H9 (cell line): ENCODE measurements at regions not wholly inside any gene's neighbourhood (a gene's known extent, or its start where the extent isn't known, plus 50 kb on each side); places are given as distances from the start of the nearest gene placed in this dataset.

Experiments
- DNase-seq: peaks from one replicate; pipeline ENCODE4 v3.0.0-alpha.2; 2017
- H2AFZ ChIP-seq: one replicate; pipeline ENCODE4 v1.6.1; 2013; ENCODE audit warnings: mild to moderate bottlenecking, low read length, control low read depth, moderate library complexity
- H2AK5ac ChIP-seq: 2 replicates; pipeline ENCODE4 v1.6.1; 2013; ENCODE audit warnings: low read length, control low read depth, mixed read lengths; ENCODE audit not compliant: insufficient read length
- H2BK120ac ChIP-seq: one replicate; pipeline ENCODE4 v1.6.1; 2013; ENCODE audit warnings: low read depth, mild to moderate bottlenecking, low read length, control low read depth, inconsistent platforms; ENCODE audit not compliant: poor library complexity, severe bottlenecking
- H2BK12ac ChIP-seq: 2 replicates; pipeline ENCODE4 v1.6.1; 2013; ENCODE audit warnings: low read length, control low read depth, mixed read lengths, low read depth; ENCODE audit not compliant: insufficient read length
- H2BK15ac ChIP-seq: 2 replicates; pipeline ENCODE4 v1.6.1; 2013; ENCODE audit warnings: low read depth, low read length, control low read depth
- H2BK20ac ChIP-seq: one replicate; pipeline ENCODE4 v1.6.1; 2013; ENCODE audit warnings: low read depth, mild to moderate bottlenecking, low read length, control low read depth, inconsistent platforms; ENCODE audit not compliant: poor library complexity, severe bottlenecking
- H2BK5ac ChIP-seq: 2 replicates; pipeline ENCODE4 v1.6.1; 2013; ENCODE audit warnings: low read length, control low read depth, mixed read lengths; ENCODE audit not compliant: insufficient read length
- H3K14ac ChIP-seq: 2 replicates; pipeline ENCODE4 v1.6.1; 2013; ENCODE audit warnings: low read length, control low read depth; ENCODE audit not compliant: insufficient read depth
- H3K18ac ChIP-seq: 2 replicates; pipeline ENCODE4 v1.6.1; 2013; ENCODE audit warnings: low read depth, mild to moderate bottlenecking, mixed read lengths, low read length, control low read depth; ENCODE audit not compliant: insufficient read length
- H3K23ac ChIP-seq: 2 replicates; pipeline ENCODE4 v1.6.1; 2013; ENCODE audit warnings: low read length, control low read depth, mixed read lengths, low read depth; ENCODE audit not compliant: insufficient read length
- H3K23me2 ChIP-seq: 2 replicates; pipeline ENCODE4 v1.6.1; 2013; ENCODE audit warnings: low read depth, mild to moderate bottlenecking, mixed read lengths, low read length, control low read depth; ENCODE audit not compliant: insufficient read length, poor library complexity, severe bottlenecking
- H3K27ac ChIP-seq: 2 replicates; pipeline ENCODE4 v1.5.1; 2013; ENCODE audit warnings: low read length, control low read depth, mixed read lengths, low read depth; ENCODE audit not compliant: insufficient read length
- H3K27me3 ChIP-seq: 2 replicates; pipeline ENCODE4 v1.6.1; 2013; ENCODE audit warnings: low read length, control low read depth, inconsistent platforms; ENCODE audit not compliant: insufficient read depth
- H3K4ac ChIP-seq: 2 replicates; pipeline ENCODE4 v1.6.1; 2013; ENCODE audit warnings: low read depth, mild to moderate bottlenecking, control low read depth, inconsistent platforms, low read length, moderate library complexity
- H3K4me1 ChIP-seq: 2 replicates; pipeline ENCODE4 v1.6.1; 2013; ENCODE audit warnings: low read length, control low read depth, inconsistent platforms; ENCODE audit not compliant: insufficient read depth
- H3K4me2 ChIP-seq: 2 replicates; pipeline ENCODE4 v1.6.1; 2013; ENCODE audit warnings: low read length, control low read depth, mixed read lengths; ENCODE audit not compliant: insufficient read length, insufficient read depth
- H3K56ac ChIP-seq: 2 replicates; pipeline ENCODE4 v1.6.1; 2013; ENCODE audit warnings: low read depth, mild to moderate bottlenecking, mixed read lengths, low read length, control low read depth; ENCODE audit not compliant: insufficient read length
- H3K79me1 ChIP-seq: 2 replicates; pipeline ENCODE4 v1.6.1; 2013; ENCODE audit warnings: low read depth, mild to moderate bottlenecking, moderate library complexity, low read length, control low read depth, inconsistent platforms; ENCODE audit not compliant: insufficient read depth, poor library complexity, severe bottlenecking
- H3K79me2 ChIP-seq: 2 replicates; pipeline ENCODE4 v1.6.1; 2013; ENCODE audit warnings: low read length, control low read depth, inconsistent platforms; ENCODE audit not compliant: insufficient read depth
- H3K9ac ChIP-seq: 2 replicates; pipeline ENCODE4 v1.6.1; 2013; ENCODE audit warnings: low read length, control low read depth, mixed read lengths; ENCODE audit not compliant: insufficient read length; ENCODE audit errors: extremely low read depth
- H3K9me3 ChIP-seq: one replicate; pipeline ENCODE4 v1.6.1; 2013; ENCODE audit warnings: low read depth, low read length, inconsistent platforms; ENCODE audit not compliant: control insufficient read depth
- H3T11ph ChIP-seq: one replicate; pipeline ENCODE4 v1.6.1; 2013; ENCODE audit warnings: mild to moderate bottlenecking, low read length, control low read depth, inconsistent platforms
- H4K20me1 ChIP-seq: one replicate; pipeline ENCODE4 v1.6.1; 2013; ENCODE audit not compliant: control insufficient read depth, insufficient read length, insufficient read depth
- H4K5ac ChIP-seq: 2 replicates; pipeline ENCODE4 v1.6.1; 2013; ENCODE audit warnings: low read depth, mild to moderate bottlenecking, mixed read lengths, low read length, control low read depth; ENCODE audit not compliant: insufficient read length
- H4K8ac ChIP-seq: replicated peaks from 2 replicates; pipeline ENCODE4 v1.6.1; 2013; ENCODE audit warnings: low read length, control low read depth, mixed read lengths, low read depth; ENCODE audit not compliant: insufficient read length
- H4K91ac ChIP-seq: 2 replicates; pipeline ENCODE4 v1.6.1; 2013; ENCODE audit warnings: low read depth, mild to moderate bottlenecking, moderate library complexity, mixed read lengths, low read length, control low read depth; ENCODE audit not compliant: insufficient read length
- H3K27ac Mint-ChIP-seq, 3 experiments: 2 replicates in 2 of 3; 3 replicates in 1 of 3; pipeline ENCODE4 v1.8.0; 2020 to 2021; ENCODE audit warnings: mixed read lengths in 3 of 3, mild to moderate bottlenecking in 1 of 3, moderate library complexity in 1 of 3
- H3K27me3 Mint-ChIP-seq: 2 replicates; pipeline ENCODE4 v1.8.0; 2021; ENCODE audit warnings: low read depth, mild to moderate bottlenecking, moderate library complexity, mixed read lengths
- H3K36me3 Mint-ChIP-seq, 3 experiments: 2 replicates in 2 of 3; 3 replicates in 1 of 3; pipeline ENCODE4 v1.8.0; 2020 to 2021; ENCODE audit warnings: low read depth in 3 of 3, mixed read lengths in 3 of 3; ENCODE audit not compliant: insufficient read depth in 1 of 3
- H3K4me1 Mint-ChIP-seq, 2 experiments: 2 replicates each; pipeline ENCODE4 v1.8.0; 2020; ENCODE audit warnings: mixed read lengths in 2 of 2
- H3K4me3 Mint-ChIP-seq, 2 experiments: 2 replicates in 1 of 2; 3 replicates in 1 of 2; pipeline ENCODE4 v1.8.0; 2020 to 2021; ENCODE audit warnings: mild to moderate bottlenecking in 2 of 2, mixed read lengths in 2 of 2, moderate library complexity in 1 of 2
- H3K9me3 Mint-ChIP-seq, 2 experiments: 2 replicates in 1 of 2; 3 replicates in 1 of 2; pipeline ENCODE4 v1.8.0; 2020; ENCODE audit warnings: mild to moderate bottlenecking in 2 of 2, mixed read lengths in 2 of 2, moderate library complexity in 1 of 2
- WGBS: extraction: QIAGEN DNeasy Blood & Tissue Kit; methylation state at CpG from one replicate; pipeline ENCODE4 v1.1.7; 2013; ENCODE audit warnings: missing lambda C conversion rate, low lambda C conversion rate, mixed read lengths; ENCODE audit not compliant: insufficient read length; ENCODE audit errors: extremely low coverage; 5-methylcytosine and 5-hydroxymethylcytosine counted together
- TF ChIP-seq, protein P1 (sequence below): fragments of 200-600 bp; sonication (generic); conservative IDR thresholded peaks from 3 replicates; pipeline ENCODE4 v1.8.0; 2021; ENCODE audit warnings: antibody characterized with exemption, mild to moderate bottlenecking

- H3K56ac ChIP-seq = no peak overlapping the region
- H3K36me3 Mint-ChIP-seq = no peaks in the 10 kb centered on the region; a peak in 1 of 7 replicates
- no peaks in the 10 kb centered on the region for H3K23me2 ChIP-seq
- H4K20me1 ChIP-seq = no peaks in the 10 kb centered on the region
- H3K9me3 ChIP-seq = peaks cover 5% of the 10 kb centered on the region
- no peak overlapping the region for H2BK5ac ChIP-seq
- H3K27me3 Mint-ChIP-seq = no peaks in the 10 kb centered on the region
- H3K79me1 ChIP-seq = no peaks in the 10 kb centered on the region
- H2AFZ ChIP-seq = no peak overlapping the region
- H2BK12ac ChIP-seq = no peak overlapping the region
- DNase-seq = no peak
- no peak overlapping the region for H3K4me2 ChIP-seq
- H2BK15ac ChIP-seq = no peak overlapping the region
- no peaks in the 10 kb centered on the region; a peak in 1 of 5 replicates for H3K9me3 Mint-ChIP-seq
- H3K14ac ChIP-seq = no peak overlapping the region
- H4K91ac ChIP-seq = no peak overlapping the region
- no peak overlapping the region for H2AK5ac ChIP-seq
- no peak overlapping the region for H3K27ac Mint-ChIP-seq
- no peak overlapping the region for H3K4ac ChIP-seq
- H3K23ac ChIP-seq = no peak overlapping the region
- TF ChIP-seq, protein P1, sequence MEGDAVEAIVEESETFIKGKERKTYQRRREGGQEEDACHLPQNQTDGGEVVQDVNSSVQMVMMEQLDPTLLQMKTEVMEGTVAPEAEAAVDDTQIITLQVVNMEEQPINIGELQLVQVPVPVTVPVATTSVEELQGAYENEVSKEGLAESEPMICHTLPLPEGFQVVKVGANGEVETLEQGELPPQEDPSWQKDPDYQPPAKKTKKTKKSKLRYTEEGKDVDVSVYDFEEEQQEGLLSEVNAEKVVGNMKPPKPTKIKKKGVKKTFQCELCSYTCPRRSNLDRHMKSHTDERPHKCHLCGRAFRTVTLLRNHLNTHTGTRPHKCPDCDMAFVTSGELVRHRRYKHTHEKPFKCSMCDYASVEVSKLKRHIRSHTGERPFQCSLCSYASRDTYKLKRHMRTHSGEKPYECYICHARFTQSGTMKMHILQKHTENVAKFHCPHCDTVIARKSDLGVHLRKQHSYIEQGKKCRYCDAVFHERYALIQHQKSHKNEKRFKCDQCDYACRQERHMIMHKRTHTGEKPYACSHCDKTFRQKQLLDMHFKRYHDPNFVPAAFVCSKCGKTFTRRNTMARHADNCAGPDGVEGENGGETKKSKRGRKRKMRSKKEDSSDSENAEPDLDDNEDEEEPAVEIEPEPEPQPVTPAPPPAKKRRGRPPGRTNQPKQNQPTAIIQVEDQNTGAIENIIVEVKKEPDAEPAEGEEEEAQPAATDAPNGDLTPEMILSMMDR = no peak
- no peaks in the 10 kb centered on the region for H3K79me2 ChIP-seq
- no peak overlapping the region for H3K4me3 Mint-ChIP-seq
- H2BK20ac ChIP-seq = no peak overlapping the region
- H3K18ac ChIP-seq = no peak overlapping the region
- H3T11ph ChIP-seq = no peak overlapping the region
- no peak overlapping the region for H4K8ac ChIP-seq
- no peaks in the 10 kb centered on the region for H3K4me1 ChIP-seq
- no peak overlapping the region for H2BK120ac ChIP-seq
- H3K27ac ChIP-seq = no peak overlapping the region
- H3K27me3 ChIP-seq = no peaks in the 10 kb centered on the region
- H4K5ac ChIP-seq = no peak overlapping the region
- no peak overlapping the region for H3K9ac ChIP-seq
- no CpG with 5 or more reads among the region's 3 CpGs for WGBS
- H3K4me1 Mint-ChIP-seq = no peaks in the 10 kb centered on the region
Measured at GRCh38 chr15:87300146-87300545, 956.4 kb downstream of the NTRK3 start.
